ENCODE measurements at regions not wholly inside any gene's neighbourhood (a gene's known extent, or its start where the extent isn't known, plus 50 kb on each side); places are given as distances from the start of the nearest gene placed in this dataset.

GRCh38 chr13:85597790-85598500, 201.3 kb downstream of the SLITRK6 start:
- Mint-ChIP-seq H3K36me3 (no peaks in the 10 kb centered on the region), H3K27ac (no peak overlapping the region), H3K4me3 (no peak overlapping the region), H3K27me3 (no peaks in the 10 kb centered on the region), H3K4me1 (no peaks in the 10 kb centered on the region), H3K9me3 (peaks cover 3% of the 10 kb centered on the region)
- DNase-seq, result no peak

GRCh38 chr13:85592211-85592610, 207.0 kb downstream of the SLITRK6 start:
- no peaks in the 10 kb centered on the region for H3K4me1 Mint-ChIP-seq
- peaks cover 3% of the 10 kb centered on the region for H3K9me3 Mint-ChIP-seq
- H3K36me3 Mint-ChIP-seq, result no peaks in the 10 kb centered on the region
- DNase-seq, result no peak
- H3K27ac Mint-ChIP-seq, result no peak overlapping the region
- no peak overlapping the region for H3K4me3 Mint-ChIP-seq
- H3K27me3 Mint-ChIP-seq, result no peaks in the 10 kb centered on the region

GRCh38 chr13:85590231-85590931, 208.8 kb downstream of the SLITRK6 start:
- H3K9me3 Mint-ChIP-seq, result peaks cover 4% of the 10 kb centered on the region
- H3K27ac Mint-ChIP-seq, result no peak overlapping the region
- H3K36me3 Mint-ChIP-seq, result no peaks in the 10 kb centered on the region
- DNase-seq, result no peak
- no peaks in the 10 kb centered on the region for H3K4me1 Mint-ChIP-seq
- H3K27me3 Mint-ChIP-seq, result no peaks in the 10 kb centered on the region
- H3K4me3 Mint-ChIP-seq, result no peak overlapping the region

- DNase-seq, result no peak
- H3K9me3 Mint-ChIP-seq, result peaks cover 4% of the 10 kb centered on the region
Observed at GRCh38 chr13:85589021-85589420, 210.2 kb downstream of the SLITRK6 start.

GRCh38 chr13:85588359-85588758, 210.9 kb downstream of the SLITRK6 start:
- no peaks in the 10 kb centered on the region for H3K4me1 Mint-ChIP-seq
- H3K27ac Mint-ChIP-seq, result no peak overlapping the region
- no peak for DNase-seq
- H3K36me3 Mint-ChIP-seq, result no peaks in the 10 kb centered on the region
- peaks cover 4% of the 10 kb centered on the region for H3K9me3 Mint-ChIP-seq
- H3K4me3 Mint-ChIP-seq, result no peak overlapping the region
- no peaks in the 10 kb centered on the region for H3K27me3 Mint-ChIP-seq

More at GRCh38 chr13:85589021-85589420, 210.2 kb downstream of the SLITRK6 start:
- H3K4me3 Mint-ChIP-seq, result no peak overlapping the region
- H3K4me1 Mint-ChIP-seq, result no peaks in the 10 kb centered on the region
- H3K27me3 Mint-ChIP-seq, result no peaks in the 10 kb centered on the region
- H3K27ac Mint-ChIP-seq, result no peak overlapping the region
- H3K36me3 Mint-ChIP-seq, result no peaks in the 10 kb centered on the region

GRCh38 chr13:85586856-85587255, 212.4 kb downstream of the SLITRK6 start:
- Mint-ChIP-seq H3K9me3 (peaks cover 4% of the 10 kb centered on the region), H3K36me3 (no peaks in the 10 kb centered on the region), H3K27ac (no peak overlapping the region), H3K27me3 (no peaks in the 10 kb centered on the region), H3K4me3 (no peak overlapping the region), H3K4me1 (no peaks in the 10 kb centered on the region)
- no peak for DNase-seq

GRCh38 chr13:85586422-85586831, 212.8 kb downstream of the SLITRK6 start:
- Mint-ChIP-seq H3K27ac (no peak overlapping the region), H3K36me3 (no peaks in the 10 kb centered on the region), H3K4me1 (no peaks in the 10 kb centered on the region), H3K4me3 (no peak overlapping the region), H3K9me3 (peaks cover 4% of the 10 kb centered on the region), H3K27me3 (no peaks in the 10 kb centered on the region)
- no peak for DNase-seq

GRCh38 chr13:85582890-85583289, 216.3 kb downstream of the SLITRK6 start:
- Mint-ChIP-seq H3K4me3 (no peak overlapping the region), H3K36me3 (no peaks in the 10 kb centered on the region), H3K9me3 (peaks cover 4% of the 10 kb centered on the region), H3K4me1 (no peaks in the 10 kb centered on the region), H3K27me3 (no peaks in the 10 kb centered on the region), H3K27ac (no peak overlapping the region)
- no peak for DNase-seq

- Mint-ChIP-seq H3K36me3 (no peaks in the 10 kb centered on the region), H3K9me3 (peaks cover 5% of the 10 kb centered on the region), H3K4me1 (no peaks in the 10 kb centered on the region), H3K27ac (no peak overlapping the region), H3K27me3 (no peaks in the 10 kb centered on the region), H3K4me3 (no peak overlapping the region)
- no peak for DNase-seq
Observed at GRCh38 chr13:85575110-85575509, 224.1 kb downstream of the SLITRK6 start.

- Mint-ChIP-seq H3K9me3 (no peaks in the 10 kb centered on the region), H3K27ac (no peak overlapping the region), H3K36me3 (no peaks in the 10 kb centered on the region), H3K4me3 (no peak overlapping the region), H3K4me1 (no peaks in the 10 kb centered on the region), H3K27me3 (peaks cover 3% of the 10 kb centered on the region)
- DNase-seq, result no peak
Observed at GRCh38 chr13:85567909-85568308, 231.3 kb downstream of the SLITRK6 start.

- H3K27ac Mint-ChIP-seq, result no peak overlapping the region
- no peak overlapping the region for H3K4me3 Mint-ChIP-seq
- H3K36me3 Mint-ChIP-seq, result no peaks in the 10 kb centered on the region
- no peak for DNase-seq
- no peaks in the 10 kb centered on the region for H3K9me3 Mint-ChIP-seq
- no peaks in the 10 kb centered on the region for H3K4me1 Mint-ChIP-seq
- peaks cover 3% of the 10 kb centered on the region for H3K27me3 Mint-ChIP-seq
Observed at GRCh38 chr13:85565652-85566051, 233.6 kb downstream of the SLITRK6 start.

GRCh38 chr13:85564598-85564997, 234.6 kb downstream of the SLITRK6 start:
- H3K4me3 Mint-ChIP-seq, result no peak overlapping the region
- H3K4me1 Mint-ChIP-seq, result no peaks in the 10 kb centered on the region
- H3K27me3 Mint-ChIP-seq, result peaks cover 3% of the 10 kb centered on the region
- no peak overlapping the region for H3K27ac Mint-ChIP-seq
- no peak for DNase-seq
- no peaks in the 10 kb centered on the region for H3K9me3 Mint-ChIP-seq
- H3K36me3 Mint-ChIP-seq, result no peaks in the 10 kb centered on the region

GRCh38 chr13:85562282-85562681, 236.9 kb downstream of the SLITRK6 start:
- H3K9me3 Mint-ChIP-seq, result no peaks in the 10 kb centered on the region
- no peaks in the 10 kb centered on the region for H3K27me3 Mint-ChIP-seq
- H3K4me1 Mint-ChIP-seq, result no peaks in the 10 kb centered on the region
- no peaks in the 10 kb centered on the region for H3K36me3 Mint-ChIP-seq
- no peak overlapping the region for H3K27ac Mint-ChIP-seq
- H3K4me3 Mint-ChIP-seq, result no peak overlapping the region
- no peak for DNase-seq

GRCh38 chr13:85557691-85558467, 241.3 kb downstream of the SLITRK6 start:
- DNase-seq, result no peak
- no peaks in the 10 kb centered on the region for H3K9me3 Mint-ChIP-seq
- no peaks in the 10 kb centered on the region for H3K36me3 Mint-ChIP-seq
- no peak overlapping the region for H3K4me3 Mint-ChIP-seq
- H3K4me1 Mint-ChIP-seq, result no peaks in the 10 kb centered on the region
- no peaks in the 10 kb centered on the region for H3K27me3 Mint-ChIP-seq
- no peak overlapping the region for H3K27ac Mint-ChIP-seq

GRCh38 chr13:85551012-85551411, 248.2 kb downstream of the SLITRK6 start:
- H3K36me3 Mint-ChIP-seq, result no peaks in the 10 kb centered on the region
- H3K27ac Mint-ChIP-seq, result no peak overlapping the region
- no peaks in the 10 kb centered on the region for H3K4me1 Mint-ChIP-seq
- no peaks in the 10 kb centered on the region for H3K27me3 Mint-ChIP-seq
- no peak overlapping the region for H3K4me3 Mint-ChIP-seq
- peaks cover 5% of the 10 kb centered on the region for H3K9me3 Mint-ChIP-seq
- no peak for DNase-seq

All from activated naive CD8-positive, alpha-beta T cell treated with anti-CD3 and anti-CD28 coated beads for 36 hours (primary cell).